ENCODE measurements at regions not wholly inside any gene's neighbourhood (a gene's known extent, or its start where the extent isn't known, plus 50 kb on each side); places are given as distances from the start of the nearest gene placed in this dataset.
A peak's percentile ranks its signal among the peaks of the same experiment; 100 is the strongest.

GRCh38 chr12:47364261-47364660 lies 284.5 kb upstream of the AMIGO2 start:
- no peak overlapping the region for H3K4me3 ChIP-seq (replicated peaks in 1 of 3)
- H3K27ac ChIP-seq, result no peak overlapping the region
- intact Hi-C loops (cut with DNase I), result no loop called here
- DNase-seq, result no peak
- no peaks in the 10 kb centered on the region for H3K27me3 ChIP-seq
- H3K9me3 ChIP-seq, result no peaks in the 10 kb centered on the region
- TF ChIP-seq POLR2A (IDR thresholded peaks at IDR 0.05), result no peak
- TF ChIP-seq, protein P1, sequence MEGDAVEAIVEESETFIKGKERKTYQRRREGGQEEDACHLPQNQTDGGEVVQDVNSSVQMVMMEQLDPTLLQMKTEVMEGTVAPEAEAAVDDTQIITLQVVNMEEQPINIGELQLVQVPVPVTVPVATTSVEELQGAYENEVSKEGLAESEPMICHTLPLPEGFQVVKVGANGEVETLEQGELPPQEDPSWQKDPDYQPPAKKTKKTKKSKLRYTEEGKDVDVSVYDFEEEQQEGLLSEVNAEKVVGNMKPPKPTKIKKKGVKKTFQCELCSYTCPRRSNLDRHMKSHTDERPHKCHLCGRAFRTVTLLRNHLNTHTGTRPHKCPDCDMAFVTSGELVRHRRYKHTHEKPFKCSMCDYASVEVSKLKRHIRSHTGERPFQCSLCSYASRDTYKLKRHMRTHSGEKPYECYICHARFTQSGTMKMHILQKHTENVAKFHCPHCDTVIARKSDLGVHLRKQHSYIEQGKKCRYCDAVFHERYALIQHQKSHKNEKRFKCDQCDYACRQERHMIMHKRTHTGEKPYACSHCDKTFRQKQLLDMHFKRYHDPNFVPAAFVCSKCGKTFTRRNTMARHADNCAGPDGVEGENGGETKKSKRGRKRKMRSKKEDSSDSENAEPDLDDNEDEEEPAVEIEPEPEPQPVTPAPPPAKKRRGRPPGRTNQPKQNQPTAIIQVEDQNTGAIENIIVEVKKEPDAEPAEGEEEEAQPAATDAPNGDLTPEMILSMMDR (IDR thresholded peaks at IDR 0.05), result no peak
- H3K36me3 ChIP-seq, result no peaks in the 10 kb centered on the region
- 97 to 98% methylated on average over 2 of the region's 2 CpGs for WGBS, 2 donors
- no peaks in the 10 kb centered on the region for H3K4me1 ChIP-seq

DNA sequence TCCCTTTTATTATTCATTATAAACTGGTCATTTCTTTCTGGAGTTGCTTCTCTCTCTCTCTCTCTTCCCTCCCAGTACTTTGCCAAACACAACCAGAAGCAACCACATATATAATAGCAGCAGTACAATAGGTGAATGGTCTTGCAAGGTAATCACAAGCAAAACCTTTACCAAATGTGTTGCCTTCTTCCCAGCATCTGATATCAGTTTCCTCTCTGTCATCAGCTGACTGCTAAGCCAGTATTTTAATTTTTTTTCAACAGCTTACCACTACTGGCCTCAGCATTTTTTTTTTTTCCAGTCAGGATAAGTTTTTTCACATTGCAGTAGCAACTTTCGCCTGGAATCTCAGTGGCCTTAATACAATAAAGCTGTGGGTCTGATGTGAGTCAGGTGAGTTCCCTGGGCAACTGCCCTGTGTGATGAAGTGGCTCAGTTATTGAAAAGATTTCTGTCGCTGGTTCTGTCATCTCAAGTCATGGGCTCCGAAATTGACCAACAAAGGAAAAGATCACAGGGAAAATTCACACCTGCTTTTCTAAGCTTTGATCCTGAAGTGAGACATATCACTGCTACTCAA lies 282.5 kb upstream of the AMIGO2 start:
- DNase-seq, result no peak
- Histone ChIP-seq H3K9me3 (no peaks in the 10 kb centered on the region), H3K27me3 (no peaks in the 10 kb centered on the region), H3K4me1 (no peaks in the 10 kb centered on the region), H3K36me3 (no peaks in the 10 kb centered on the region), H3K27ac (no peak overlapping the region), H3K4me3 (replicated peaks in 1 of 3) (no peak overlapping the region)
- 73 to 78% methylated on average over 3 of the region's 3 CpGs for WGBS, 2 donors
- TF ChIP-seq, protein P1 (IDR thresholded peaks at IDR 0.05), result no peak
- no peak for TF ChIP-seq POLR2A (IDR thresholded peaks at IDR 0.05)
- intact Hi-C loops (cut with DNase I), result no loop called here

- H3K27me3 ChIP-seq, result no peaks in the 10 kb centered on the region
- intact Hi-C loops (cut with DNase I), result no loop called here
- 76 to 83% methylated on average over 7 of the region's 7 CpGs for WGBS, 2 donors
- no peak overlapping the region for H3K4me3 ChIP-seq (replicated peaks in 1 of 3)
- no peaks in the 10 kb centered on the region for H3K9me3 ChIP-seq
- no peaks in the 10 kb centered on the region for H3K4me1 ChIP-seq
- TF ChIP-seq, protein P1 (IDR thresholded peaks at IDR 0.05), result no peak
- TF ChIP-seq POLR2A (IDR thresholded peaks at IDR 0.05), result no peak
- no peak for DNase-seq
- H3K36me3 ChIP-seq, result no peaks in the 10 kb centered on the region
- H3K27ac ChIP-seq, result peak overlapping the region in 2 of 3 donors; percentile 17 to 21
Measured at GRCh38 chr12:47361389-47362021, 281.7 kb upstream of the AMIGO2 start.

DNA sequence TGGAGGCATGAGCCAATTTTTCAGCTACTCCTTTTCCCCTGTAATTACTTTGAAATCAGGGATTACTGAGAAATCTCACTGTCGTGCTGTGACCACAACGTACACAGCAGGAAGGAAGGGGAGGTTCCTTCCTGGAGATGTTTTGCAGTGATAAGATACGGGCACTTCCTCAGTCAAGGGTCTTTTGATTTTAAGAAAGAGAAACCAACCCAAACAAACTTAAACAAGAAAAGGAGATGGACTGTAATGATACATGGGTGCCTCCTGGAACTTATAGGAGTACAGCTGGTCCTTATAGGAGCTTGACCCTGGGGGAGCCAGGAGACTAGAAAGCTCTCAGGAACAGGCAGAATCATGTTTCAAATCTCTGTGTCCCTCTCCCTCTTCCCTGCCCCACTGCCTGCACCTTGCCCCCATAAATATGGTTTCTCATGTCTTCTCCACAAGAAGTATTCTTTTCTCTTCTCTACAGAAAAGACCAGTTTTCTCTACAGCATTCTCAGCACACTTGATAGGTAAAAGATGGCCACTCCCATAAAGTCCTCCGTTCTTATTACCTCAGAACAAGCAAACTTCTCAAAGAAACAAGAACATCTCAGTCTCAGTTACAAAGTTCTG lies 281.1 kb upstream of the AMIGO2 start:
- Histone ChIP-seq H3K9me3 (no peaks in the 10 kb centered on the region), H3K27me3 (no peaks in the 10 kb centered on the region), H3K36me3 (no peaks in the 10 kb centered on the region), H3K4me1 (no peaks in the 10 kb centered on the region), H3K4me3 (replicated peaks in 1 of 3) (no peak overlapping the region), H3K27ac (peak overlapping the region in 2 of 3 donors; percentile 17 to 21)
- intact Hi-C loops (cut with DNase I), result no loop called here
- DNase-seq, result no peak
- TF ChIP-seq, protein P1 (IDR thresholded peaks at IDR 0.05), result no peak
- 32 to 41% methylated on average over 4 of the region's 4 CpGs for WGBS, 2 donors

GRCh38 chr12:47360093-47360480 lies 280.3 kb upstream of the AMIGO2 start:
- Histone ChIP-seq H3K4me3 (replicated peaks in 1 of 3) (no peak overlapping the region), H3K4me1 (no peaks in the 10 kb centered on the region), H3K27ac (no peak overlapping the region), H3K36me3 (no peaks in the 10 kb centered on the region), H3K27me3 (no peaks in the 10 kb centered on the region), H3K9me3 (no peaks in the 10 kb centered on the region)
- WGBS, 2 donors, result 65 to 74% methylated on average over 1 of the region's 1 CpG
- intact Hi-C loops (cut with DNase I), result no loop called here
- TF ChIP-seq, protein P1 (IDR thresholded peaks at IDR 0.05), result no peak
- no peak for TF ChIP-seq POLR2A (IDR thresholded peaks at IDR 0.05)
- DNase-seq, result no peak
